ENCODE measurements at regions not wholly inside any gene's neighbourhood (a gene's known extent, or its start where the extent isn't known, plus 50 kb on each side); places are given as distances from the start of the nearest gene placed in this dataset. TPM values are rescaled to one million over a fixed set of nuclear protein-coding genes. Genes with fewer than 3 reads are reported as not detected.

GRCh38 chr5:43769571-43770355 is 166.8 kb downstream of the NNT start:
- H3K36me3 ChIP-seq (replicated peaks in 1 of 2; ENCODE audit: insufficient read depth in 1 of 2, low read depth in 2 of 2) = no peaks in the 10 kb centered on the region
- DNase-seq (peak in 2 of 4 donors; percentile 10 to 22), ATAC-seq (peak; percentile 69)
- no peak overlapping the region for H3K27ac ChIP-seq
- no peaks in the 10 kb centered on the region for H3K27me3 ChIP-seq
- TF ChIP-seq, protein P1, sequence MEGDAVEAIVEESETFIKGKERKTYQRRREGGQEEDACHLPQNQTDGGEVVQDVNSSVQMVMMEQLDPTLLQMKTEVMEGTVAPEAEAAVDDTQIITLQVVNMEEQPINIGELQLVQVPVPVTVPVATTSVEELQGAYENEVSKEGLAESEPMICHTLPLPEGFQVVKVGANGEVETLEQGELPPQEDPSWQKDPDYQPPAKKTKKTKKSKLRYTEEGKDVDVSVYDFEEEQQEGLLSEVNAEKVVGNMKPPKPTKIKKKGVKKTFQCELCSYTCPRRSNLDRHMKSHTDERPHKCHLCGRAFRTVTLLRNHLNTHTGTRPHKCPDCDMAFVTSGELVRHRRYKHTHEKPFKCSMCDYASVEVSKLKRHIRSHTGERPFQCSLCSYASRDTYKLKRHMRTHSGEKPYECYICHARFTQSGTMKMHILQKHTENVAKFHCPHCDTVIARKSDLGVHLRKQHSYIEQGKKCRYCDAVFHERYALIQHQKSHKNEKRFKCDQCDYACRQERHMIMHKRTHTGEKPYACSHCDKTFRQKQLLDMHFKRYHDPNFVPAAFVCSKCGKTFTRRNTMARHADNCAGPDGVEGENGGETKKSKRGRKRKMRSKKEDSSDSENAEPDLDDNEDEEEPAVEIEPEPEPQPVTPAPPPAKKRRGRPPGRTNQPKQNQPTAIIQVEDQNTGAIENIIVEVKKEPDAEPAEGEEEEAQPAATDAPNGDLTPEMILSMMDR (IDR thresholded peaks at IDR 0.05) = no peak
- TF ChIP-seq POLR2A (IDR thresholded peaks at IDR 0.05) = no peak
- WGBS, 2 donors = 69 to 83% methylated on average over 7 of the region's 7 CpGs
- no peak overlapping the region for H3K4me3 ChIP-seq
- H3K4me1 ChIP-seq = no peaks in the 10 kb centered on the region
- no peaks in the 10 kb centered on the region for H3K9me3 ChIP-seq
- intact Hi-C loops (cut with DNase I) = no loop called here

Small RNAs in the stretch of these regions (small RNA-seq; reads per million reads assigned to genes)
- gene RNU6-381P = not detected

Data from body of pancreas (tissue), 4 donors.